Stimulated activated naive CD8-positive, alpha-beta T cell treated with anti-CD3 and anti-CD28 coated beads, Interleukin-15, Interleukin-2, amounts not matched to agents 100 U/mL and 50 U/mL, for 24 hours (primary cell): ENCODE measurements at regions not wholly inside any gene's neighbourhood (a gene's known extent, or its start where the extent isn't known, plus 50 kb on each side); places are given as distances from the start of the nearest gene placed in this dataset.

Experiments used
- ATAC-seq: fragments of 150-1000 bp; cut with Tn5 transposase; one replicate; pipeline ENCODE4 v1.10.0; 2021
- DNase-seq: peaks from one replicate; pipeline ENCODE4 v3.0.0; 2021

- no peak for ATAC-seq
- DNase-seq: no peak
Measured at GRCh38 chr4:123878976-123879375, 482.4 kb downstream of the SPRY1 start.

GRCh38 chr4:123880631-123881030 is 484.0 kb downstream of the SPRY1 start:
- no peak for DNase-seq
- no peak for ATAC-seq

GRCh38 chr4:123884922-123885321 is 488.3 kb downstream of the SPRY1 start:
- no peak for DNase-seq
- no peak for ATAC-seq

- no peak for ATAC-seq
- no peak for DNase-seq
Measured at GRCh38 chr4:123889507-123889906, 492.9 kb downstream of the SPRY1 start.

GRCh38 chr4:123890889-123891288 is 494.3 kb downstream of the SPRY1 start:
- ATAC-seq (no peak), DNase-seq (no peak)

- ATAC-seq: no peak
- no peak for DNase-seq
Measured at GRCh38 chr4:123891881-123892280, 495.3 kb downstream of the SPRY1 start.

GRCh38 chr4:123892368-123892976 is 495.9 kb downstream of the SPRY1 start:
- DNase-seq: no peak

GRCh38 chr4:123893011-123893981 is 496.7 kb downstream of the SPRY1 start:
- no peak for ATAC-seq
- DNase-seq: no peak

More at GRCh38 chr4:123892368-123892976, 495.9 kb downstream of the SPRY1 start:
- ATAC-seq: no peak

GRCh38 chr4:123896446-123897071 is 500.0 kb downstream of the SPRY1 start:
- ATAC-seq (no peak), DNase-seq (no peak)

GRCh38 chr4:123898946-123899666 is 502.5 kb downstream of the SPRY1 start:
- DNase-seq: no peak
- no peak for ATAC-seq

- no peak for DNase-seq
- no peak for ATAC-seq
Measured at GRCh38 chr4:123904882-123905281, 508.3 kb downstream of the SPRY1 start.

GRCh38 chr4:123913598-123913997 is 517.0 kb downstream of the SPRY1 start:
- ATAC-seq: no peak
- DNase-seq: no peak

GRCh38 chr4:123916821-123917220 is 520.2 kb downstream of the SPRY1 start:
- DNase-seq: no peak
- ATAC-seq: no peak

- ATAC-seq: no peak
Measured at GRCh38 chr4:123919576-123920098, 523.0 kb downstream of the SPRY1 start.

GRCh38 chr4:123921339-123921738 is 524.7 kb downstream of the SPRY1 start:
- ATAC-seq: no peak
- DNase-seq: no peak

More at GRCh38 chr4:123919576-123920098, 523.0 kb downstream of the SPRY1 start:
- DNase-seq: no peak

GRCh38 chr4:123922847-123923246 is 526.3 kb downstream of the SPRY1 start:
- no peak for ATAC-seq
- no peak for DNase-seq

- no peak for ATAC-seq
- DNase-seq: no peak
Measured at GRCh38 chr4:123924536-123924935, 527.9 kb downstream of the SPRY1 start.

GRCh38 chr4:123929565-123929964 is 533.0 kb downstream of the SPRY1 start:
- no peak for ATAC-seq
- no peak for DNase-seq

- no peak for ATAC-seq
- DNase-seq: no peak
Measured at GRCh38 chr4:123930996-123931395, 534.4 kb downstream of the SPRY1 start.

GRCh38 chr4:123934096-123934495 is 537.5 kb downstream of the SPRY1 start:
- DNase-seq (no peak), ATAC-seq (no peak)

GRCh38 chr4:123936621-123937043 is 540.0 kb downstream of the SPRY1 start:
- DNase-seq: no peak
- ATAC-seq: no peak

GRCh38 chr4:123937581-123937980 is 541.0 kb downstream of the SPRY1 start:
- no peak for ATAC-seq
- no peak for DNase-seq
